Adrenal gland (tissue), 9 donors: ENCODE measurements at regions not wholly inside any gene's neighbourhood (a gene's known extent, or its start where the extent isn't known, plus 50 kb on each side); places are given as distances from the start of the nearest gene placed in this dataset.

Source experiments
- DNase-seq, 7 donors: peaks; one replicate each; pipeline ENCODE4 v3.0.0-alpha.2; 2019 to 2020
- H3K27ac ChIP-seq, 5 donors: fragments of 200-600 bp; sonication (generic) in 4 of 5; 1 replicate in 3 of 5; 2 replicates in 2 of 5; pipeline versions ENCODE4 v1.5.1 to v1.8.0; 2016 to 2020; ENCODE audit warnings: mild to moderate bottlenecking in 1 of 5
- H3K27me3 ChIP-seq: fragments of 200-600 bp; 2 replicates; pipeline ENCODE4 v1.8.0; 2021
- H3K36me3 ChIP-seq, 2 donors: fragments of 200-600 bp; replicated peaks in 1 of 2; 1 replicate in 1 of 2; 2 replicates in 1 of 2; pipeline versions ENCODE4 v1.5.1 to v1.8.0; 2018 to 2022
- H3K4me1 ChIP-seq, 2 donors: fragments of 200-600 bp; replicated peaks in 1 of 2; 1 replicate in 1 of 2; 2 replicates in 1 of 2; pipeline versions ENCODE4 v1.5.1 to v1.8.0; 2018 to 2021
- H3K4me3 ChIP-seq, 4 donors: fragments of 200-600 bp; sonication (generic) in 3 of 4; one replicate each; pipeline ENCODE4 v1.5.1; 2016 to 2018
- H3K9me3 ChIP-seq, 3 donors: fragments of 200-600 bp; sonication (generic) in 1 of 3; replicated peaks in 1 of 3; 1 replicate in 2 of 3; 2 replicates in 1 of 3; pipeline versions ENCODE4 v1.5.1 to v1.8.0; 2016 to 2021
- POLR2A ChIP-seq, 2 donors: fragments of 450-650 bp; IDR thresholded peaks; one replicate each; pipeline ENCODE4 v1.6.1; 2017; ENCODE audit warnings: antibody characterized with exemption in 2 of 2, mild to moderate bottlenecking in 2 of 2, moderate library complexity in 1 of 2
- WGBS, 4 donors: extraction: QIAGEN DNeasy Blood & Tissue Kit in 2 of 4; methylation state at CpG; one replicate each; pipeline versions ENCODE4 v1.1.5 to v1.1.7; 2013 to 2017; 5-methylcytosine and 5-hydroxymethylcytosine counted together
- intact Hi-C, 2 donors: fragments of 100-400 bp; cut with DNase I; formaldehyde crosslinking; loops; one replicate each; pipeline versions ENCODE4 v1.14.1 to v1.15.0; 2022 to 2023
- TF ChIP-seq, protein P1 (sequence below), 6 experiments: fragments of 450-650 bp in 4 of 6; fragments of 200-600 bp in 2 of 6; sonication (generic) in 1 of 6; IDR thresholded peaks; 1 replicate in 5 of 6; 2 replicates in 1 of 6; pipeline versions ENCODE4 v1.5.1 to v1.8.0; 2016 to 2021; ENCODE audit warnings: antibody characterized with exemption in 6 of 6, mild to moderate bottlenecking in 2 of 6, moderate library complexity in 1 of 6
- donor health status: healthy with polysubstance abuse.
- donor health status: Bipolar disorder and iron deficiency.
- donor health status: DM: yes; HTN: yes; CAD: no.
- donor health status: DM: no; HTN: no; CAD: no.
- donor health status: DM: no; HTN: no; CAD: no.

DNA sequence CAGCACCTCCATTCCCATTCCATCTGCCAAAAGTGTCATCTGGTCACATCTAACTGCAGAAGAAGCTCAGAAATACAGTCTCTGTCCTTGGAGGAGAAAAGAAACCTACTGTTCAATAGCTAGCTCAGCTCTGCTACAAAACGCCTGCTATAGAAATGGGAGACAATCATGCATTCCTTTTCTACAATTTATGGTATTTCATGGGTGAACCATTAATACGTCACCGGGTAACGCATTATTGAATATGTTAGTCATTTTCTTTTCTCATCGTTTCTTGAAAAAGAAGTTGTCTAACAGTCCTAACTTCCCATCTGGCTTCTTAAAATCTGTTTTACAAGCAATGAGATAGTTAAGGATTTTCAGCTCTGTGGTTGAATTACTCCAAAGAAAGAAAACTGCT, 496.7 kb upstream of the RBFOX1 start:
- H3K27me3 ChIP-seq = no peaks in the 10 kb centered on the region
- no peaks in the 10 kb centered on the region for H3K9me3 ChIP-seq
- H3K4me1 ChIP-seq = no peaks in the 10 kb centered on the region
- 77 to 80% (median 79%) methylated on average over 5 of the region's 5 CpGs for WGBS, 4 donors
- no peak for DNase-seq
- no peak overlapping the region for H3K4me3 ChIP-seq
- H3K36me3 ChIP-seq = no peaks in the 10 kb centered on the region
- intact Hi-C loops = no loop called here
- no peak for TF ChIP-seq POLR2A (IDR thresholded peaks at IDR 0.05)
- TF ChIP-seq, protein P1, sequence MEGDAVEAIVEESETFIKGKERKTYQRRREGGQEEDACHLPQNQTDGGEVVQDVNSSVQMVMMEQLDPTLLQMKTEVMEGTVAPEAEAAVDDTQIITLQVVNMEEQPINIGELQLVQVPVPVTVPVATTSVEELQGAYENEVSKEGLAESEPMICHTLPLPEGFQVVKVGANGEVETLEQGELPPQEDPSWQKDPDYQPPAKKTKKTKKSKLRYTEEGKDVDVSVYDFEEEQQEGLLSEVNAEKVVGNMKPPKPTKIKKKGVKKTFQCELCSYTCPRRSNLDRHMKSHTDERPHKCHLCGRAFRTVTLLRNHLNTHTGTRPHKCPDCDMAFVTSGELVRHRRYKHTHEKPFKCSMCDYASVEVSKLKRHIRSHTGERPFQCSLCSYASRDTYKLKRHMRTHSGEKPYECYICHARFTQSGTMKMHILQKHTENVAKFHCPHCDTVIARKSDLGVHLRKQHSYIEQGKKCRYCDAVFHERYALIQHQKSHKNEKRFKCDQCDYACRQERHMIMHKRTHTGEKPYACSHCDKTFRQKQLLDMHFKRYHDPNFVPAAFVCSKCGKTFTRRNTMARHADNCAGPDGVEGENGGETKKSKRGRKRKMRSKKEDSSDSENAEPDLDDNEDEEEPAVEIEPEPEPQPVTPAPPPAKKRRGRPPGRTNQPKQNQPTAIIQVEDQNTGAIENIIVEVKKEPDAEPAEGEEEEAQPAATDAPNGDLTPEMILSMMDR (IDR thresholded peaks at IDR 0.05) = no peak
- no peak overlapping the region for H3K27ac ChIP-seq

DNA sequence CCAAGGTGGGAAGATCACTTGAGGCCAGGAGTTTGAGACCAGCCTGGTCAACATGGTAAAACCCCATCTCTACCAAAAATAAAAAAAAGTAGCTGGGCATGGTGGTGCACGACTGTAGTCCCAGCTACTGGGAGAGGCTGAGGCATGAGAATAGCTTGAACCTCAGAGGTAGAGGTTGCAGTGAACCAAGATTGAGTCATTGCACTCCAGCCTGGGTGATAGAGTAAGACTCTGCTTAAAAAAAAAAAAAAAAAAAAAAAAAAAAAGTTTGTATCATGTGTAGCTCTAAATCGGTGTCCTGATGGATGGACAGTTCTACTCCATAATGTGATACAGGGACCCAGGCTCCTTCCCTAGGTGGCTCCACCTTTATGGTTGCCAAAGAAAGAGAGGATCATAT, 497.1 kb upstream of the RBFOX1 start:
- H3K4me1 ChIP-seq = no peaks in the 10 kb centered on the region
- H3K4me3 ChIP-seq = no peak overlapping the region
- H3K36me3 ChIP-seq = no peaks in the 10 kb centered on the region
- TF ChIP-seq, protein P1 (IDR thresholded peaks at IDR 0.05) = no peak
- TF ChIP-seq POLR2A (IDR thresholded peaks at IDR 0.05) = no peak
- DNase-seq = no peak
- H3K27me3 ChIP-seq = no peaks in the 10 kb centered on the region
- H3K9me3 ChIP-seq = no peaks in the 10 kb centered on the region
- 81 to 88% (median 87%) methylated on average over 2 of the region's 2 CpGs for WGBS, 4 donors
- H3K27ac ChIP-seq = no peak overlapping the region
- intact Hi-C loops = no loop called here

DNA sequence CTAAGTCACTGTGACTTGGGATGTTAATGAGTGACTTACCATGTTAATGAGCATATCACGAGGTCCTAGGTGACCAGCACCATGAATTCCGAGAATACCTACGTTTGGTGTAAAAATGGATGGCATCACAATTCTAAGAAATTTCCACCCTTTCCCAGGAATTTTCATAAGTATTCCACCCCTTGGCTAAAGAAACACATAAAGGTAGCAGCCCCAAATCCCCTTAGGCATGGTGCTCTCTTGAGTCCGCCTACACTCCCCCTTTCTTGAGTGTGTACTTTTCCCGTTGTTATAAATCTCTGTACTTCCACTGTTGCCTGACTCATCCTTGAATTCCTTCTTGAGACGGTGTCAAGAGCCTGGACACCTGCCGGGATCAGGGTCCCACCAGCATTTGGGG, 504.0 kb upstream of the RBFOX1 start:
- TF ChIP-seq POLR2A (IDR thresholded peaks at IDR 0.05) = no peak
- TF ChIP-seq, protein P1 (IDR thresholded peaks at IDR 0.05) = no peak
- 70 to 78% (median 72%) methylated on average over 7 of the region's 7 CpGs for WGBS, 4 donors
- H3K4me1 ChIP-seq = no peaks in the 10 kb centered on the region

DNA sequence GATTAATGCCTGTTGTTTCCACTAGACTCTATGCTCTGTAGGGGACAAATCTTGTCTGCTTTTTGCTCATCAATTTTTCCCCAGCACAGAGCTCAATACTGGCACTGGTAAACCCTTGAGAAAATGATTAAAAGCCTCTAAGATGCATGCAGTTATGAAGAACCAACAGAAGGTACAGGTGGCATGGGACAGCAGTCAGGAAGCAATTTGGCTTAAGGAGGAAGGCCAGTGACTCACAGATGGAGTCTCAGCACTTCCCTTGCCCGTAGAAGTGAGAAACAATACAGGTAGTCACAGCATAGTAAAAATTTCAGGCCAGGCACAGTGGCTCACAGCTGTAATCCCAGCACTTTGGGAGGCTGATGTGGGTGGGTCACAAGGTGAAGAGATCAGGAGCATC, 504.7 kb upstream of the RBFOX1 start:
- no peak overlapping the region for H3K4me3 ChIP-seq
- no peaks in the 10 kb centered on the region for H3K36me3 ChIP-seq
- WGBS, 4 donors = 33 to 51% (median 43%) methylated on average over 1 of the region's 1 CpG
- no peak for DNase-seq
- no peaks in the 10 kb centered on the region for H3K27me3 ChIP-seq
- no peak for TF ChIP-seq POLR2A (IDR thresholded peaks at IDR 0.05)
- TF ChIP-seq, protein P1 (IDR thresholded peaks at IDR 0.05) = no peak
- H3K4me1 ChIP-seq = no peaks in the 10 kb centered on the region
- intact Hi-C loops = no loop called here
- H3K27ac ChIP-seq = no peak overlapping the region
- H3K9me3 ChIP-seq = no peaks in the 10 kb centered on the region

More for the DNA sequence above, 504.0 kb upstream of the RBFOX1 start:
- no peaks in the 10 kb centered on the region for H3K36me3 ChIP-seq
- H3K27ac ChIP-seq = no peak overlapping the region
- intact Hi-C loops = no loop called here
- H3K9me3 ChIP-seq = no peaks in the 10 kb centered on the region
- H3K27me3 ChIP-seq = no peaks in the 10 kb centered on the region
- no peak overlapping the region for H3K4me3 ChIP-seq
- no peak for DNase-seq
